ENCODE measurements at regions not wholly inside any gene's neighbourhood (a gene's known extent, or its start where the extent isn't known, plus 50 kb on each side); places are given as distances from the start of the nearest gene placed in this dataset.

- Histone ChIP-seq H3K36me3 (ENCODE audit: insufficient read depth) (no peaks in the 10 kb centered on the region), H2AFZ (ENCODE audit: low read depth) (peak overlapping the region; percentile 27), H3K9ac (no peak overlapping the region), H3K4me2 (peak overlapping the region; percentile 61), H3K4me1 (ENCODE audit: low read depth, poor library complexity, severe bottlenecking) (peaks cover 89% of the 10 kb centered on the region), H3K27ac (peak overlapping the region; percentile 39), H3K27me3 (ENCODE audit: insufficient read depth, low read depth) (no peaks in the 10 kb centered on the region), H3K4me3 (IDR thresholded peaks at IDR 0.05; ENCODE audit: insufficient read depth, low read depth, low read length) (peak overlapping the region; percentile 32), H3K79me2 (ENCODE audit: insufficient read depth, low read depth) (no peaks in the 10 kb centered on the region), H4K20me1 (ENCODE audit: insufficient read depth) (no peaks in the 10 kb centered on the region)
- no peak for TF ChIP-seq CTCF (conservative IDR thresholded peaks at IDR 0.05; ENCODE audit: low read depth, low read length)
Measured at GRCh38 chr1:221992427-221992826, 250.5 kb upstream of the DUSP10 start.

- no peaks in the 10 kb centered on the region for H3K79me2 ChIP-seq (ENCODE audit: insufficient read depth, low read depth)
- H3K4me2 ChIP-seq: peak overlapping the region; percentile 61
- H3K27ac ChIP-seq: peak overlapping the region; percentile 39; the same call in 1 of the 2 replicates
- TF ChIP-seq CTCF (conservative IDR thresholded peaks at IDR 0.05; ENCODE audit: low read depth, low read length): no peak
- H3K9ac ChIP-seq: no peak overlapping the region
- peak overlapping the region; percentile 27; the same call in 1 of the 2 replicates for H2AFZ ChIP-seq (ENCODE audit: low read depth)
- no peaks in the 10 kb centered on the region for H3K27me3 ChIP-seq (ENCODE audit: insufficient read depth, low read depth)
- H3K4me1 ChIP-seq (ENCODE audit: low read depth, poor library complexity, severe bottlenecking): peaks cover 90% of the 10 kb centered on the region
- H4K20me1 ChIP-seq (ENCODE audit: insufficient read depth): no peaks in the 10 kb centered on the region
- peak overlapping the region; percentile 32 for H3K4me3 ChIP-seq (IDR thresholded peaks at IDR 0.05; ENCODE audit: insufficient read depth, low read depth, low read length)
- H3K36me3 ChIP-seq (ENCODE audit: insufficient read depth): no peaks in the 10 kb centered on the region
Measured at GRCh38 chr1:221991221-221991620, 249.3 kb upstream of the DUSP10 start.

- no peaks in the 10 kb centered on the region for H3K36me3 ChIP-seq (ENCODE audit: insufficient read depth)
- H3K9ac ChIP-seq: no peak overlapping the region
- H4K20me1 ChIP-seq (ENCODE audit: insufficient read depth): no peaks in the 10 kb centered on the region
- no peaks in the 10 kb centered on the region for H3K27me3 ChIP-seq (ENCODE audit: insufficient read depth, low read depth)
- H2AFZ ChIP-seq (ENCODE audit: low read depth): no peak overlapping the region
- H3K79me2 ChIP-seq (ENCODE audit: insufficient read depth, low read depth): no peaks in the 10 kb centered on the region
- TF ChIP-seq CTCF (conservative IDR thresholded peaks at IDR 0.05; ENCODE audit: low read depth, low read length): no peak
- peaks cover 75% of the 10 kb centered on the region for H3K4me1 ChIP-seq (ENCODE audit: low read depth, poor library complexity, severe bottlenecking)
- H3K4me3 ChIP-seq (IDR thresholded peaks at IDR 0.05; ENCODE audit: insufficient read depth, low read depth, low read length): no peak overlapping the region
- H3K27ac ChIP-seq: no peak overlapping the region
- H3K4me2 ChIP-seq: no peak overlapping the region
Measured at GRCh38 chr1:221989741-221990140, 247.9 kb upstream of the DUSP10 start.

GRCh38 chr1:221988829-221989228 lies 246.9 kb upstream of the DUSP10 start:
- H3K9ac ChIP-seq: no peak overlapping the region
- H3K4me1 ChIP-seq (ENCODE audit: low read depth, poor library complexity, severe bottlenecking): peaks cover 66% of the 10 kb centered on the region
- TF ChIP-seq CTCF (conservative IDR thresholded peaks at IDR 0.05; ENCODE audit: low read depth, low read length): no peak
- no peak overlapping the region for H3K27ac ChIP-seq
- H3K27me3 ChIP-seq (ENCODE audit: insufficient read depth, low read depth): no peaks in the 10 kb centered on the region
- no peaks in the 10 kb centered on the region for H3K36me3 ChIP-seq (ENCODE audit: insufficient read depth)
- peak overlapping the region; percentile 20; the same call in 1 of the 2 replicates for H3K4me2 ChIP-seq
- H2AFZ ChIP-seq (ENCODE audit: low read depth): no peak overlapping the region
- no peaks in the 10 kb centered on the region for H3K79me2 ChIP-seq (ENCODE audit: insufficient read depth, low read depth)
- no peaks in the 10 kb centered on the region for H4K20me1 ChIP-seq (ENCODE audit: insufficient read depth)
- no peak overlapping the region for H3K4me3 ChIP-seq (IDR thresholded peaks at IDR 0.05; ENCODE audit: insufficient read depth, low read depth, low read length)

Measured in KMS-11 (cell line).